B cell (primary cell): ENCODE measurements at regions not wholly inside any gene's neighbourhood (a gene's known extent, or its start where the extent isn't known, plus 50 kb on each side); places are given as distances from the start of the nearest gene placed in this dataset.

Source experiments
- ATAC-seq: fragments of 200-7000 bp; cut with Tn5 transposase; one replicate; pipeline ENCODE4 v1.10.0; 2021; ENCODE audit warnings: low read depth, mild to moderate bottlenecking, moderate number of reproducible peaks, moderate library complexity
- CTCF ChIA-PET: fragments of 350-600 bp; sonication (Branson Sonifier 250); formaldehyde crosslinking; loops from one replicate; lab custom pipeline; 2021; ENCODE audit warnings: antibody characterized with exemption, inconsistent platforms; lab: Charles Lee
- POLR2A ChIA-PET: fragments of 350-600 bp; sonication (Branson Sonifier 250); formaldehyde crosslinking; loops from one replicate; lab custom pipeline; 2021; ENCODE audit warnings: antibody characterized with exemption; lab: Charles Lee
- DNase-seq: peaks from one replicate; pipeline ENCODE4 v3.0.0; 2013
- H2AFZ ChIP-seq: 2 replicates; pipeline ENCODE4 v1.6.1; 2012; ENCODE audit warnings: mild to moderate bottlenecking, low read depth, low read length; ENCODE audit not compliant: insufficient read depth, poor library complexity, severe bottlenecking
- H3K27ac ChIP-seq, 2 donors: 1 replicate in 1 of 2; 2 replicates in 1 of 2; pipeline ENCODE4 v1.5.1; 2012 to 2013; ENCODE audit warnings: low read length in 2 of 2, mild to moderate bottlenecking in 2 of 2, moderate library complexity in 1 of 2
- H3K27me3 ChIP-seq, 4 experiments: fragments of 200-600 bp in 1 of 4; sonication (generic) in 1 of 4; replicated peaks in 1 of 4; 1 replicate in 2 of 4; 2 replicates in 2 of 4; pipeline versions ENCODE4 v1.6.1 to v1.7.0; 2013 to 2016; ENCODE audit warnings: low read length in 3 of 4, mild to moderate bottlenecking in 2 of 4, mixed read lengths in 1 of 4, moderate library complexity in 1 of 4; ENCODE audit not compliant: insufficient read depth in 4 of 4, control insufficient read depth in 3 of 4; ENCODE audit errors: control extremely low read depth in 1 of 4
- H3K36me3 ChIP-seq, 2 experiments: replicated peaks in 1 of 2; 1 replicate in 1 of 2; 2 replicates in 1 of 2; pipeline versions ENCODE4 v1.6.1 to v1.7.1; 2013; ENCODE audit warnings: low read length in 1 of 2; ENCODE audit not compliant: insufficient read depth in 2 of 2, control insufficient read depth in 1 of 2; ENCODE audit errors: control extremely low read depth in 1 of 2, extremely low read depth in 1 of 2
- H3K4me1 ChIP-seq, 2 donors: fragments of 200-600 bp in 1 of 2; sonication (generic) in 1 of 2; 1 replicate in 1 of 2; 2 replicates in 1 of 2; pipeline versions ENCODE4 v1.5.1 to v1.6.1; 2013 to 2017; ENCODE audit warnings: low read length in 2 of 2; ENCODE audit not compliant: control insufficient read depth in 2 of 2, insufficient read depth in 2 of 2
- H3K4me2 ChIP-seq: replicated peaks from 2 replicates; pipeline ENCODE3; 2012; ENCODE audit warnings: mild to moderate bottlenecking, low read depth, low read length; ENCODE audit not compliant: poor library complexity, severe bottlenecking
- H3K4me3 ChIP-seq, 5 experiments: fragments of 200-600 bp in 1 of 5; sonication (generic) in 1 of 5; 1 replicate in 3 of 5; 2 replicates in 2 of 5; pipeline versions ENCODE4 v1.5.1 to v1.7.0; 2011 to 2016; ENCODE audit warnings: low read length in 4 of 5, mild to moderate bottlenecking in 4 of 5, low read depth in 2 of 5, control low read depth in 1 of 5, moderate library complexity in 1 of 5; ENCODE audit not compliant: insufficient read depth in 1 of 5; ENCODE audit errors: control extremely low read depth in 1 of 5, extremely low read depth in 1 of 5
- H3K79me2 ChIP-seq: fragments of 200-600 bp; sonication (generic); one replicate; pipeline ENCODE4 v1.6.0; 2016; ENCODE audit warnings: low read length; ENCODE audit not compliant: control insufficient read depth, insufficient read depth
- H3K9ac ChIP-seq: fragments of 200-600 bp; sonication (generic); 2 replicates; pipeline ENCODE4 v1.6.1; 2017; ENCODE audit warnings: mild to moderate bottlenecking, low read length, moderate library complexity
- H3K9me3 ChIP-seq, 3 donors: one replicate each; pipeline versions ENCODE4 v1.6.1 to v1.7.1; 2013; ENCODE audit warnings: low read length in 2 of 3; ENCODE audit not compliant: control insufficient read depth in 2 of 3, insufficient read depth in 1 of 3; ENCODE audit errors: control extremely low read depth in 1 of 3
- H4K20me1 ChIP-seq: 2 replicates; pipeline ENCODE4 v1.6.0; 2012; ENCODE audit warnings: mild to moderate bottlenecking, low read length; ENCODE audit not compliant: insufficient read depth, control insufficient read depth, poor library complexity, severe bottlenecking
- H3K27ac Mint-ChIP-seq: one replicate; pipeline ENCODE4 v1.8.0; 2021; ENCODE audit warnings: mixed read lengths
- H3K27me3 Mint-ChIP-seq: one replicate; pipeline ENCODE4 v1.8.0; 2021; ENCODE audit warnings: mixed read lengths
- H3K4me1 Mint-ChIP-seq: one replicate; pipeline ENCODE4 v1.8.0; 2021; ENCODE audit warnings: mixed read lengths
- H3K4me3 Mint-ChIP-seq: one replicate; pipeline ENCODE4 v1.8.0; 2021; ENCODE audit warnings: mixed read lengths
- H3K9me3 Mint-ChIP-seq: one replicate; pipeline ENCODE4 v1.8.0; 2022; ENCODE audit warnings: mixed read lengths; ENCODE audit not compliant: insufficient read depth
- CTCF ChIP-seq: fragments of 200-600 bp; IDR thresholded peaks from one replicate; pipeline ENCODE4 v1.8.0; 2022; ENCODE audit warnings: antibody characterized with exemption, mild to moderate bottlenecking
- EZH2 ChIP-seq: IDR thresholded peaks from 2 replicates; pipeline ENCODE4 v1.6.1; 2012; ENCODE audit warnings: borderline replicate concordance, low read depth, mild to moderate bottlenecking, moderate library complexity, low read length; ENCODE audit not compliant: insufficient read depth, poor library complexity, severe bottlenecking
- WGBS: methylation state at CpG from one replicate; pipeline ENCODE4 v1.1.5; 2013; ENCODE audit warnings: missing lambda C conversion rate; ENCODE audit not compliant: insufficient coverage; 5-methylcytosine and 5-hydroxymethylcytosine counted together
- intact Hi-C: fragments of 100-400 bp; cut with micrococcal nuclease; formaldehyde crosslinking; loops from one replicate; pipeline ENCODE4 v1.10.0; 2022

- Histone ChIP-seq H3K4me2 (no peak overlapping the region), H3K27ac (no peak overlapping the region), H3K9me3 (no peaks in the 10 kb centered on the region), H2AFZ (no peak overlapping the region), H3K4me3 (no peak overlapping the region), H3K79me2 (no peaks in the 10 kb centered on the region), H3K9ac (no peak overlapping the region), H4K20me1 (no peaks in the 10 kb centered on the region), H3K36me3 (no peaks in the 10 kb centered on the region), H3K27me3 (peaks cover 0 to 7% (median 2%) of the 10 kb centered on the region in 4 experiments), H3K4me1 (no peaks in the 10 kb centered on the region)
- no peak for ATAC-seq
- Mint-ChIP-seq H3K27me3 (peaks cover 25% of the 10 kb centered on the region), H3K9me3 (no peaks in the 10 kb centered on the region), H3K4me3 (no peak overlapping the region), H3K4me1 (no peaks in the 10 kb centered on the region), H3K27ac (no peak overlapping the region)
- intact Hi-C loops = no loop called here
- POLR2A ChIA-PET = no interaction called here
- no peak for TF ChIP-seq CTCF
- TF ChIP-seq EZH2 = no peak
- WGBS = 100% methylated on average over 3 of the region's 5 CpGs
- CTCF ChIA-PET = interaction anchor here (0.8 kb wide), 1 partner anchor 9 kb away, joined by 3 read pairs; no protein-coding TSS in a partner anchor
- DNase-seq = no peak
Observed at GRCh38 chr5:135213027-135213386, 179.0 kb upstream of the PITX1 start.

- peaks cover 28% of the 10 kb centered on the region for H3K27me3 Mint-ChIP-seq
- Histone ChIP-seq H3K79me2 (no peaks in the 10 kb centered on the region), H3K4me3 (no peak overlapping the region), H3K27me3 (peaks cover 0 to 7% (median 2%) of the 10 kb centered on the region in 4 experiments), H3K36me3 (no peaks in the 10 kb centered on the region), H2AFZ (no peak overlapping the region), H3K4me1 (no peaks in the 10 kb centered on the region), H3K27ac (no peak overlapping the region), H3K9ac (no peak overlapping the region), H3K9me3 (no peaks in the 10 kb centered on the region), H3K4me2 (no peak overlapping the region), H4K20me1 (no peaks in the 10 kb centered on the region)
- intact Hi-C loops = no loop called here
- DNase-seq = no peak
- WGBS = 69% methylated on average over 8 of the region's 10 CpGs
- H3K4me1 Mint-ChIP-seq = no peaks in the 10 kb centered on the region
- H3K27ac Mint-ChIP-seq = no peak overlapping the region
- ChIA-PET CTCF (interaction anchor here (0.8 kb wide), 1 partner anchor 8 kb away, joined by 3 read pairs; no protein-coding TSS in a partner anchor), POLR2A (no interaction called here)
- no peaks in the 10 kb centered on the region for H3K9me3 Mint-ChIP-seq
- ATAC-seq = no peak
- H3K4me3 Mint-ChIP-seq = no peak overlapping the region
- no peak for TF ChIP-seq EZH2
Observed at GRCh38 chr5:135212361-135213026, 178.5 kb upstream of the PITX1 start.
